DMS79 treated with DMSO at 0.1 percent for 48 hours (cell line): ENCODE measurements at regions not wholly inside any gene's neighbourhood (a gene's known extent, or its start where the extent isn't known, plus 50 kb on each side); places are given as distances from the start of the nearest gene placed in this dataset.
A peak's percentile ranks its signal among the peaks of the same experiment; 100 is the strongest.

Experiments used
- DNase-seq: peaks from one replicate; lab custom pipeline; 2025; lab: John Stamatoyannopoulos, UW

- DNase-seq = no peak
Measured at GRCh38 chr11:8323161-8323935, 59.7 kb upstream of the LMO1 start.

GRCh38 chr11:8321876-8322275, 58.2 kb upstream of the LMO1 start:
- DNase-seq = no peak

GRCh38 chr11:8320076-8320475, 56.4 kb upstream of the LMO1 start:
- no peak for DNase-seq

GRCh38 chr11:8318536-8318935, 54.9 kb upstream of the LMO1 start:
- no peak for DNase-seq

- DNase-seq = peak; percentile 9
Measured at GRCh38 chr11:8317159-8317558, 53.5 kb upstream of the LMO1 start.

GRCh38 chr11:8315954-8316353, 52.3 kb upstream of the LMO1 start:
- DNase-seq = peak; percentile 66

GRCh38 chr11:8315463-8315862, 51.8 kb upstream of the LMO1 start:
- DNase-seq = peak; percentile 66

GRCh38 chr11:8314916-8315315, 51.2 kb upstream of the LMO1 start:
- DNase-seq = peak; percentile 91

- no peak for DNase-seq
Measured at GRCh38 chr11:8313504-8314090, 49.9 kb upstream of the LMO1 start.
